Ishikawa (cell line): ENCODE measurements at regions not wholly inside any gene's neighbourhood (a gene's known extent, or its start where the extent isn't known, plus 50 kb on each side); places are given as distances from the start of the nearest gene placed in this dataset.

ENCODE experiments used
- CEBPB ChIP-seq: IDR thresholded peaks from 2 replicates; pipeline ENCODE4 v1.6.1; 2012
- CREB1 ChIP-seq: IDR thresholded peaks from 2 replicates; pipeline ENCODE4 v1.6.1; 2012; ENCODE audit warnings: low read depth
- EGR1 ChIP-seq: IDR thresholded peaks from 2 replicates; pipeline ENCODE4 v1.6.1; 2012
- EP300 ChIP-seq: IDR thresholded peaks from 2 replicates; pipeline ENCODE4 v1.6.1; 2012; ENCODE audit warnings: borderline replicate concordance
- FOXM1 ChIP-seq: IDR thresholded peaks from 2 replicates; pipeline ENCODE4 v1.6.1; 2012; ENCODE audit warnings: low read depth, borderline replicate concordance
- MAX ChIP-seq: IDR thresholded peaks from 2 replicates; pipeline ENCODE4 v1.6.1; 2012
- NFIC ChIP-seq: IDR thresholded peaks from 2 replicates; pipeline ENCODE4 v1.6.1; 2012
- RAD21 ChIP-seq: IDR thresholded peaks from 2 replicates; pipeline ENCODE4 v1.6.1; 2012; ENCODE audit warnings: low read depth
- TAF1 ChIP-seq: IDR thresholded peaks from 2 replicates; pipeline ENCODE4 v1.6.1; 2012; ENCODE audit warnings: low read depth, mild to moderate bottlenecking
- TCF12 ChIP-seq: IDR thresholded peaks from 2 replicates; pipeline ENCODE4 v1.6.1; 2012; ENCODE audit warnings: low read depth
- TEAD4 ChIP-seq: IDR thresholded peaks from 2 replicates; pipeline ENCODE4 v1.6.1; 2012
- YY1 ChIP-seq: IDR thresholded peaks from 2 replicates; pipeline ENCODE4 v1.6.1; 2012; ENCODE audit warnings: low read depth
- ZBTB7A ChIP-seq: IDR thresholded peaks from 2 replicates; pipeline ENCODE4 v1.6.1; 2012; ENCODE audit warnings: low read depth
- TF ChIP-seq, protein P1 (sequence below): IDR thresholded peaks from 2 replicates; pipeline ENCODE4 v1.6.1; 2012
- TF ChIP-seq, protein P2 (sequence below): IDR thresholded peaks from 2 replicates; pipeline ENCODE4 v1.6.1; 2012; ENCODE audit warnings: low read depth, mild to moderate bottlenecking

DNA sequence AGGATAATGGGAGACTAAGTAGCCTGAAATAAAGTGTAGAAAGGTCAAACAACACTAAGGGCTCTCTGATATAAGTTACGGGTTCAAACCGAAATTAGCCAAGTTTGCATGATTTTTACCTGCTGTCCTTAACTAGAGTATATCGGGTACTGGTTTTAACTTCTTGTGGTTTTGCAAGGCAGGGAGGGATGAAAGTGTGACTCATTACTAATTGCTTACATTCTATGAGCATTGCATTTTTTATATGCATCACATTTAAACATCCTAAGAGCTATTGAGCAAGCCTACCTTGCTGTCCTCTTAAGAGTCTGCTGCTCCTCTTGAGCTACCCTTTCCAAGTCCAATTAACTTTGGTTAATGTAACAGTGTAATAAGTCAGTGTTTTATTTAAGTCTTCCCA is 415.4 kb downstream of the SLITRK5 start:
- TF ChIP-seq ZBTB7A (no peak), EGR1 (no peak), MAX (no peak), TCF12 (no peak), TEAD4 (no peak), FOXM1 (no peak), YY1 (no peak), TAF1 (no peak), EP300 (no peak), CREB1 (no peak), NFIC (no peak), RAD21 (no peak), CEBPB (no peak)
- TF ChIP-seq, protein P1, sequence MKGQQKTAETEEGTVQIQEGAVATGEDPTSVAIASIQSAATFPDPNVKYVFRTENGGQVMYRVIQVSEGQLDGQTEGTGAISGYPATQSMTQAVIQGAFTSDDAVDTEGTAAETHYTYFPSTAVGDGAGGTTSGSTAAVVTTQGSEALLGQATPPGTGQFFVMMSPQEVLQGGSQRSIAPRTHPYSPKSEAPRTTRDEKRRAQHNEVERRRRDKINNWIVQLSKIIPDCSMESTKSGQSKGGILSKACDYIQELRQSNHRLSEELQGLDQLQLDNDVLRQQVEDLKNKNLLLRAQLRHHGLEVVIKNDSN: no peak
- TF ChIP-seq, protein P2, sequence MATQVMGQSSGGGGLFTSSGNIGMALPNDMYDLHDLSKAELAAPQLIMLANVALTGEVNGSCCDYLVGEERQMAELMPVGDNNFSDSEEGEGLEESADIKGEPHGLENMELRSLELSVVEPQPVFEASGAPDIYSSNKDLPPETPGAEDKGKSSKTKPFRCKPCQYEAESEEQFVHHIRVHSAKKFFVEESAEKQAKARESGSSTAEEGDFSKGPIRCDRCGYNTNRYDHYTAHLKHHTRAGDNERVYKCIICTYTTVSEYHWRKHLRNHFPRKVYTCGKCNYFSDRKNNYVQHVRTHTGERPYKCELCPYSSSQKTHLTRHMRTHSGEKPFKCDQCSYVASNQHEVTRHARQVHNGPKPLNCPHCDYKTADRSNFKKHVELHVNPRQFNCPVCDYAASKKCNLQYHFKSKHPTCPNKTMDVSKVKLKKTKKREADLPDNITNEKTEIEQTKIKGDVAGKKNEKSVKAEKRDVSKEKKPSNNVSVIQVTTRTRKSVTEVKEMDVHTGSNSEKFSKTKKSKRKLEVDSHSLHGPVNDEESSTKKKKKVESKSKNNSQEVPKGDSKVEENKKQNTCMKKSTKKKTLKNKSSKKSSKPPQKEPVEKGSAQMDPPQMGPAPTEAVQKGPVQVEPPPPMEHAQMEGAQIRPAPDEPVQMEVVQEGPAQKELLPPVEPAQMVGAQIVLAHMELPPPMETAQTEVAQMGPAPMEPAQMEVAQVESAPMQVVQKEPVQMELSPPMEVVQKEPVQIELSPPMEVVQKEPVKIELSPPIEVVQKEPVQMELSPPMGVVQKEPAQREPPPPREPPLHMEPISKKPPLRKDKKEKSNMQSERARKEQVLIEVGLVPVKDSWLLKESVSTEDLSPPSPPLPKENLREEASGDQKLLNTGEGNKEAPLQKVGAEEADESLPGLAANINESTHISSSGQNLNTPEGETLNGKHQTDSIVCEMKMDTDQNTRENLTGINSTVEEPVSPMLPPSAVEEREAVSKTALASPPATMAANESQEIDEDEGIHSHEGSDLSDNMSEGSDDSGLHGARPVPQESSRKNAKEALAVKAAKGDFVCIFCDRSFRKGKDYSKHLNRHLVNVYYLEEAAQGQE: no peak

DNA sequence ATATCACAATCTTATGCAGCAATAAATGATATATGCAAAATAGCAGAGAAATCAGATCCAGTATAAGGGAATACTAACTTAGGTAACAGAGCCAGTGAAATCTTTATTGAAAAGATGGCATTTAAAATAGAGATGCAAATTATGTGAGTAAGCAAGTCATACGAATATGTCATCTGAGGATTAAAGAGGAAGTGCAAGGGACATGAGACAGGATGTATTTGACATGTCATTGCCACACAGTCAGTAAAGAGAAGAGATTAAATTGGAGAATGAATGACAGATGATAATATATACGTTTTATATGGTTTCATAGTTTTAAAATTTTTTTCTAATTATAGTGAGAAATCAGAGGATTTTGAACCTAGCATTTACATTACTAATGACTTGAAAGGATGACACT is 426.4 kb downstream of the SLITRK5 start:
- TF ChIP-seq NFIC: no peak
- no peak for TF ChIP-seq TCF12
- TF ChIP-seq RAD21: no peak
- TF ChIP-seq ZBTB7A: no peak
- no peak for TF ChIP-seq TEAD4
- no peak for TF ChIP-seq EGR1
- no peak for TF ChIP-seq MAX
- no peak for TF ChIP-seq YY1

DNA sequence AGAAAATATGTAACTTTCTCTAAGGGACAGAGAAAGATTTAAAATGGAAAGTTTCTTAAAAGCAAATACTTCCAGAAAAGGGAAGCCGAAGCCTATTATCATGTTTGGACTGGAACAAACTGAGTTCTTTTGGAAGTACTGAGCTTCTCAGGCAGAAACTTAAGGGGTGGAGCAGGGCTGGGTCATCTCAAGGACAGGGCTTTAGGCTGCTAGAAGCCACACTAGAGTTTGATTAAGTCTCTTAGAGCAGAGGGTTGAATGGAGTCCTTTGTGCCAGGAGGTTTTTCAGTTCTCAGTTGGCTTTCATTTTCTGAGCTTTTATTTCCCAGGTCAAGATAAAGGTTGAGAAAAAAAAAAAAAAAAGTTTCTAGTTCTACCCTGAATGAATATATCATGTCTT is 432.7 kb downstream of the SLITRK5 start:
- TF ChIP-seq MAX: no peak
- no peak for TF ChIP-seq RAD21
- TF ChIP-seq ZBTB7A: no peak
- no peak for TF ChIP-seq FOXM1
- no peak for TF ChIP-seq YY1
- no peak for TF ChIP-seq CEBPB
- TF ChIP-seq TAF1: no peak
- TF ChIP-seq, protein P1: no peak
- no peak for TF ChIP-seq CREB1
- TF ChIP-seq, protein P2: no peak
- TF ChIP-seq TEAD4: no peak
- no peak for TF ChIP-seq TCF12
- no peak for TF ChIP-seq EGR1
- TF ChIP-seq NFIC: no peak
- no peak for TF ChIP-seq EP300

DNA sequence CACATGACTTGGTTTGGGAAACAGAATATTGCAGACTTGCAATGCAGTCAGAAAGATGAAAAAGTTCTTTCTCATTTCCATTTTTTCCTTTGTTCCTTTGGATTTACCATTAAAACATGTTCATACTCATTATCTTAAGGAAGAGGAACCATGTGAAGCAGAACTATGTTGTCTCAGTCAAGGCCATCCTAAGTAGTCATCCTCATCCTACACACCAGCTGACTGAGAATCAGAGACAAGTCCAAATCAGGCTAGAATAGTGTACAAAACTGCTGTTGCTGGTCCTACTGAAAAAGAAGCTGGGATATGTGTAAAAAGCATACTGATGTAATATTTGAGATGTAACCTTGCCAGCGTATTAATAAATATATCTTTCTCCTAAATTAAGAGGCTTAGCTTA is 433.4 kb downstream of the SLITRK5 start:
- TF ChIP-seq CREB1: no peak
- no peak for TF ChIP-seq ZBTB7A
- TF ChIP-seq, protein P1: no peak
- TF ChIP-seq TAF1: no peak
- TF ChIP-seq NFIC: no peak
- TF ChIP-seq EGR1: no peak
- TF ChIP-seq MAX: no peak
- no peak for TF ChIP-seq TEAD4
- TF ChIP-seq, protein P2: no peak
- no peak for TF ChIP-seq TCF12
- TF ChIP-seq CEBPB: no peak
- TF ChIP-seq RAD21: no peak
- no peak for TF ChIP-seq YY1
- no peak for TF ChIP-seq FOXM1
- no peak for TF ChIP-seq EP300
